22Rv1 (cell line): ENCODE measurements at regions not wholly inside any gene's neighbourhood (a gene's known extent, or its start where the extent isn't known, plus 50 kb on each side); places are given as distances from the start of the nearest gene placed in this dataset.

ENCODE experiments used
- H3K27ac ChIP-seq: fragments of 450-650 bp; 2 replicates; pipeline ENCODE4 v1.5.1; 2017
- CTCF ChIP-seq: fragments of 450-650 bp; IDR thresholded peaks from 2 replicates; pipeline ENCODE4 v1.5.1; 2017; ENCODE audit warnings: mild to moderate bottlenecking
- ZFX ChIP-seq: fragments of 450-650 bp; IDR thresholded peaks from 2 replicates; pipeline ENCODE4 v1.6.1; 2017; ENCODE audit warnings: antibody characterized with exemption, borderline replicate concordance

- no peak for TF ChIP-seq CTCF
- TF ChIP-seq ZFX: no peak
- no peak overlapping the region for H3K27ac ChIP-seq
Measured at GRCh38 chr12:3947781-3948180, 74.6 kb upstream of the PARP11 start.

GRCh38 chr12:3945671-3946070 is 72.5 kb upstream of the PARP11 start:
- TF ChIP-seq ZFX (no peak), CTCF (no peak)
- H3K27ac ChIP-seq: no peak overlapping the region

- H3K27ac ChIP-seq: no peak overlapping the region
Measured at GRCh38 chr12:3944620-3945019, 71.4 kb upstream of the PARP11 start.

GRCh38 chr12:3938042-3938544 is 64.9 kb upstream of the PARP11 start:
- H3K27ac ChIP-seq: no peak overlapping the region
- TF ChIP-seq CTCF: no peak
- TF ChIP-seq ZFX: no peak

More at GRCh38 chr12:3944620-3945019, 71.4 kb upstream of the PARP11 start:
- TF ChIP-seq CTCF: no peak
- TF ChIP-seq ZFX: no peak

- H3K27ac ChIP-seq: no peak overlapping the region
- TF ChIP-seq CTCF (no peak), ZFX (no peak)
Measured at GRCh38 chr12:3935078-3935477, 61.9 kb upstream of the PARP11 start.

GRCh38 chr12:3933819-3934192 is 60.6 kb upstream of the PARP11 start:
- TF ChIP-seq ZFX: no peak
- H3K27ac ChIP-seq: no peak overlapping the region

- TF ChIP-seq ZFX (no peak), CTCF (no peak)
- H3K27ac ChIP-seq: no peak overlapping the region
Measured at GRCh38 chr12:3933074-3933818, 60.0 kb upstream of the PARP11 start.

GRCh38 chr12:3931776-3932175 is 58.6 kb upstream of the PARP11 start:
- H3K27ac ChIP-seq: no peak overlapping the region
- no peak for TF ChIP-seq ZFX
- no peak for TF ChIP-seq CTCF
